ENCODE measurements at regions not wholly inside any gene's neighbourhood (a gene's known extent, or its start where the extent isn't known, plus 50 kb on each side); places are given as distances from the start of the nearest gene placed in this dataset.

- TF ChIP-seq POLR2A (IDR thresholded peaks at IDR 0.05; ENCODE audit: low read depth, low read length): no peak
- TF ChIP-seq CTCF (conservative IDR thresholded peaks at IDR 0.05; ENCODE audit: low read depth, low read length): no peak
- no peak for TF ChIP-seq USF2 (IDR thresholded peaks at IDR 0.05; ENCODE audit: low read depth, low read length)
- TF ChIP-seq MXI1 (IDR thresholded peaks at IDR 0.05; ENCODE audit: borderline replicate concordance, low read depth, low read length): no peak
- no peak for TF ChIP-seq SMC3 (IDR thresholded peaks at IDR 0.05; ENCODE audit: low read depth, low read length)
- no peak for TF ChIP-seq RCOR1 (IDR thresholded peaks at IDR 0.05; ENCODE audit: insufficient replicate concordance, low read length)
- TF ChIP-seq RAD21 (IDR thresholded peaks at IDR 0.05; ENCODE audit: low read length): no peak
- no peak for TF ChIP-seq CEBPB (IDR thresholded peaks at IDR 0.05; ENCODE audit: low read depth, low read length)
- no peak for TF ChIP-seq CHD1 (IDR thresholded peaks at IDR 0.05; ENCODE audit: low read depth, low read length)
Observed at GRCh38 chr7:89477991-89478390, 676.3 kb upstream of the STEAP1 start.

Measured in IMR-90 (cell line).